H1 (cell line): ENCODE measurements at regions not wholly inside any gene's neighbourhood (a gene's known extent, or its start where the extent isn't known, plus 50 kb on each side); places are given as distances from the start of the nearest gene placed in this dataset.
"Not testable (repeated sequence)": the region's sequence is repeated elsewhere in the genome, so short reads cannot be mapped to it uniquely, and the experiment has no call there.

Experiments used
- BACH1 ChIP-seq: IDR thresholded peaks from 2 replicates; pipeline ENCODE4 v1.6.1; 2012; ENCODE audit warnings: low read length, improper control_type of control experiment
- CTCF ChIP-seq, 3 experiments: IDR thresholded peaks; 1 replicate in 2 of 3; 2 replicates in 1 of 3; pipeline versions ENCODE4 v1.5.1 to v1.6.1; 2011; ENCODE audit warnings: low read length in 3 of 3, mild to moderate bottlenecking in 3 of 3, inconsistent platforms in 2 of 3, low read depth in 1 of 3, moderate library complexity in 1 of 3; ENCODE audit not compliant: insufficient read depth in 1 of 3; ENCODE audit errors: control extremely low read depth in 1 of 3
- SP1 ChIP-seq: IDR thresholded peaks from 2 replicates; pipeline ENCODE4 v1.6.1; 2011; ENCODE audit warnings: low read depth, low read length
- ZNF274 ChIP-seq: IDR thresholded peaks from 2 replicates; pipeline ENCODE4 v1.7.0; 2012; ENCODE audit warnings: low read length, borderline replicate concordance; ENCODE audit errors: extremely low read depth

GRCh38 chr21:6376321-6377070 is 4144.9 kb upstream of the TPTE start:
- TF ChIP-seq CTCF (IDR thresholded peaks at IDR 0.05; ENCODE audit: control extremely low read depth in 1 of 3, insufficient read depth in 1 of 3, low read depth in 1 of 3, low read length in 3 of 3); SP1; BACH1; ZNF274: not testable (repeated sequence)
